Left ventricle myocardium superior (tissue), 1 donor: ENCODE measurements at regions not wholly inside any gene's neighbourhood (a gene's known extent, or its start where the extent isn't known, plus 50 kb on each side); places are given as distances from the start of the nearest gene placed in this dataset.

Experiments
- ATAC-seq: fragments of 200-7000 bp; cut with Tn5 transposase; one replicate; pipeline ENCODE4 v1.9.1; 2020; ENCODE audit warnings: mild to moderate bottlenecking, moderate library complexity
- DNase-seq: peaks from one replicate; pipeline ENCODE4 v3.0.0-alpha.2; 2020
- intact Hi-C: fragments of 100-400 bp; cut with micrococcal nuclease; formaldehyde crosslinking; loops from one replicate; pipeline ENCODE4 v1.11.0; 2022
- donor health status: DM: no; HTN: yes; CAD: no; lungs with severe emphysema.

DNA sequence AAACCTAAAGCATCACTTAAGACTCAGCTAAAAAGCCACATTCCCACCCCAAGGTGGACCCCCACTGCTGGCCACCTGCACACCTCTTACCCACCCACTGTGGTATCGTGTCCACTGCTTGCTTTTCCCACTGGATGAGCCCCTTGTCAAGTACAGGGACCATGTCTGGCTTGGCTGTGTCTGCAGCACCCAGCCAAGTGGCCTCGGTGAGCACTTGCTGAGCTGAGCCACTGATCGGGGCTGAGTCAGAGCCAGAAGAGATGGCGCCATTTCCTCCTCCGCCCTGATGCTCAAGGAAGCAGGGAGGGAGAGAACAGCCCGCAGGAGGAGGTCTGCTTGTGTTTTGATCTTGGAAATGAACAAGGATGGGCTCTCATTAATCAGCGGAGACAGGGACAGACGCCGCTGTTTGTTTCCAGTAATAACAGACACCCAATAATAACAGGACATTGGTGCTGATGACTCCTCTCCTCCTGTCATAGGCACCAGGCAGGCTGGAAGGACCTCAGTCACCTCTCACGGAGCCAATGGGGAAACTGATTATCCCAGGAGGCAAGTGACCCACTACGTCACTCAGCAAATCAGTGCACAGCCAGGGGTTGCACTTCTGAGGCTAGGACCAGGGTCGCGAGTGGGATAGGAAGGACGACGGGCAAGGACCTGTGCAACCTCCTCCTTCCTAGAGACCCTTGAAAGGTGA, 85.2 kb upstream of the RTL6 start:
- intact Hi-C loops = no loop called here
- no peak for ATAC-seq
- peak; percentile 19 for DNase-seq

DNA sequence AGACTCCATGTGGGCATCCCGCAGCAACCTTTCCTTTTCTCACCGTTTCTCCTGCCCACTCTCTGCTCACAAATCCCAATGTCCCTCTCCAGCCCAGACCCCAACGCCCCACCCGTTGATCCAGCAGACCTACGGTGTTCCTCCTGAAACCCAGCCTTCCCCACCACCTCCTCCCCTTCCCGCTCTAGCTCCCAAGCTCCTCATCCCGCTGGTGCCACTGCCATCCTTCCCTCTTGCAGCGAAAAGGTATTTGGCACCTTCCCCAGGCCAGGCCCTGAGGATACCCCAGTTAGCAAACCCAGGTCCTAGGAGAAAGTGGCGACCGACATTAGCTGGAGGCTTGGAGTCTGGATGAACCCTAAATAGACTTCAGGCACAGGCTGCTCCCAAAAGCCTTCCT, 84.0 kb upstream of the RTL6 start:
- DNase-seq (peak; percentile 8), ATAC-seq (no peak)
- intact Hi-C loops = no loop called here

DNA sequence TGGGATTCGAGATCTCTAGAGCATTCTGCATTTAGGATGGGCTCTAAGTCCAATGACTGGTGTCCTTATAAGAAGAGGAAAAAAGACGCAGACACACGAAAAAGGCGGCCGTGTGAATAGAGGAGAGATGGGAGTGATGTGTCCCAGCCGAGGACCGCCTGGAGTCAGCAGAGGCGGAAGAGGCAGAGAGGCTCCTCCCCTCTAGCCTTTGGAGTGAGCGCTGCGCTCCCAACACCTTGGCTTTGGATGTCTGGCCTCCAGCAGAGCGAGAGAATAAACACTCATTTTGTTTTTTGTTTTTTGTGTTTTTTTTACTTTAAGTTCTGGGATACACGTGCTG, 83.0 kb upstream of the RTL6 start:
- intact Hi-C loops = no loop called here
- DNase-seq = no peak
- ATAC-seq = no peak

DNA sequence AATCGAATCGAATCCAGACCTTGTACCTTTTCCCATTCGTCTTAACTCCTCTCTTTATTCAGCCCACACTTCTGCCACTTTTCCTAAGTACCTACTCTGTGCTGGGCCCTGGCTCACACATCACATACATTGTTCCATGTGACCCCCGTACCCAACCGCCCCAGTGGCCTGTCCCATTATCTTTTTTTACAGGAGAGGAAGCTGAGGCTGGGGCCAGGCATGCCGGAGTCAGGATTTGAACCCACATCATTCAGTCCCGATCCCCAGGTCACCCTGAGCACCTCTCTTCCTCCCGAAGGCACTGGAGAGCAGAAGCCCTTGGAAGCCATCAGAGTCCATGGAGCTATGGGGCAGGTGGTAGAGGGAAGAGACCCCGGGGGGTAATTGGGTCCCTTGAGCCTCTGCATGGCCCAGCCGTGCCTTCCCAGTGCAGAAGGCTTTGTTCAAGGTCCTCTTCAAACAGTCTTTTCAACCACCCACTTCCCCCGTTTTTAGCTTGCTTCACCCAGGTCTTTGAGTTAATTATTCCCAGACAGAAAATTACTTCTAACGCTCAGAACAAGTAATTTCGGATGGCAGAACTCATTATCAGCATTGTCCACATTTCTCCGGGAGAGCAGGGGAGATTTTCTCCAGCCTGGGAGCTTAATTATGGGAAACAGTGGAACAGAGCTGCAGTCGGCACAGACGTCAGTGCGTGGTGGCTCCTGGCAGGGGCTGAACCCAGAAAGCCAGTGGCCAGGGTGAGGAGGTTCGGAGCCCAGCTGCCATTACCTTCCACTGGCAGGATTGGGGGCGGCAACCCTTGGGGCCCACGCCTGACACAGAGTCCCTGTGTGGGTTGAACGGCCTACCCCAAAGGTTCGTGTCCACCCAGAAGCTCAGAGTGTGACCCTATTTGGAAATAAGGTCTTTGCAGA, 82.4 kb upstream of the RTL6 start:
- no peak for ATAC-seq
- peak; percentile 13 for DNase-seq
- intact Hi-C loops = no loop called here

DNA sequence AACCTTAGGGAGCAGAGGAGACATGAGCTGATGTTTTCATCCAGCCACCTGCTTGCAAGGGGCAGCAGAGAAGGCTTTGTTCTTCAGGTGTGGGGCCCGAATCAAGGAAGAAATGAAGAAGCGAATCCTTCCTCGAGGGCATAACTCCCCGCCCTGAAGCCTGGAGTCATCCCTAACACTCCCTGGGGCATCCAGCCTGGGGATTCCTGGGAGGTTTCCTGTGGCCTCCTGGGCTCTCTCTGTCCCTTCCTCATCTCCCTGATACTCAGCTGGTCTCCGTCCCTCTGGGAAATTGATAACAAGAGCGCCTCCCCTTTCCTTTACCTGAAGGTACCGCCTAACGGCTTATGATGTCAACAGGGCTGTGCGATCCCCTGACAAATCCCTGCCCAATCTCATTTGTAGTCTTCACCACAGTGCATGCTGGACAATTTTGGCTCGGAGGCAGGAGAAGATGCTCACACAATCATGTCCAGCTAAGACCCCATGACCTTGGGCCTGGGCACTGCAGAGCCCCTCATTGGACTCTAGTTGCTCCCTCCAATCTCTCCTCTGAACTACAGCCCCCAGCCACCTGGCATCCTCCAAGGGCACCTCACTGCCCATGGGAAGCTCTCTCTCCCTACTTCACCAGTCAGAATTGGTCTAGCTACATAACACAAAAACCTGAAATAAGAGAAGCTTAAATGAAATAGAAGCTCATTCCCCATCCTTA, 80.6 kb upstream of the RTL6 start:
- no peak for DNase-seq
- no peak for ATAC-seq
- intact Hi-C loops = no loop called here

DNA sequence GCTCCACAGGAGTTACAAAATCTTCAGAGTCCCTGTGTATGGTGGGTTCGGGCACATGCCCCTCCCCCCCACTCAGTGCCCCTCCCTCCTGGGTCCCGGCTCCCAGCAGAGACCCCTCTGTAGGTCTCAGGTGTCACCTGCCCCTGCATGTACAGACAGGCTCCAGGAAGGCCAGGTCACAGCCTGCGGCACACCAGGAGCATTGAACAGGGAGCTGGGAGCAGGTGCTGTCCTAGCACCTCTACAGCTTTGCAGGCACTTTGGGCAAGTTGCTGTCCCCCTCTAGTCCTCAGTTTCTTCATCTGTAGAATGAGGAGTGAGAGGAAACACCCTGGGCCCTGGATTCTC, 80.1 kb upstream of the RTL6 start:
- intact Hi-C loops = no loop called here
- DNase-seq (no peak), ATAC-seq (no peak)

DNA sequence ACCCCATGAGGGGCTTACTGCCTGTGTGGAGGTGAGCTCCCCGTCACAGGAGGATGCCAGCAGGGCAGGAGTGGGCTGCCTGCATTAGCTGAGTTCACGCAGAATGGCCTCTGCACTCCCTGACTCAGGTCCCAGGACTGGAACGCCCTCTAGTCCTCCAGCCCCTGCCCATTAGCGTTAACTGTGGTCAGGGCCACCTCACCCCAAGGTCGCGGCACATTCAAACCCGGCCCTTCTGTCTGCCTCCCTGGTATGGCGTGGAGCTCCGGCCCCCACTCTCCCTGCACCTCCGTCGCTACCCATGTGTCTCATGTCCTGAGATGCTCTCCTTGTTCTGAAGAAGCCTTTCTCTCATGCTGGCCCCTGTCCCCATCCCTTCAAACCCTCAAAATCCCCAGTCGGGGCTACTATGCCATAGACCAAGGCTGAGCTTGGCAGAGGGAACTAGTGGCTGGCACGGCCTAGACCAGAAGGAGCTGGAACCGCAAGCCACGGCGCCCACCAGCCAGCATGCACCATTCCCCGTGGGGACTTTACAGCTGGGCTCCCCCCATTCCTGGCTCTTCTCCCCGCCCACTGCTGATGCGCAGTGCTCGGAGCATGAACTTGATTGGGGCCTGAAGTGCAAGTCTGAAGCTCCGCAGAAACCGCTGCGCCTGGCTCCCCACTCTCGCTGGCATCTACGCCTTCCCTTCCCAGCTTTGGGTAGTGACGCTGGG, 79.5 kb upstream of the RTL6 start:
- intact Hi-C loops = no loop called here
- no peak for ATAC-seq
- peak; percentile 13 for DNase-seq

DNA sequence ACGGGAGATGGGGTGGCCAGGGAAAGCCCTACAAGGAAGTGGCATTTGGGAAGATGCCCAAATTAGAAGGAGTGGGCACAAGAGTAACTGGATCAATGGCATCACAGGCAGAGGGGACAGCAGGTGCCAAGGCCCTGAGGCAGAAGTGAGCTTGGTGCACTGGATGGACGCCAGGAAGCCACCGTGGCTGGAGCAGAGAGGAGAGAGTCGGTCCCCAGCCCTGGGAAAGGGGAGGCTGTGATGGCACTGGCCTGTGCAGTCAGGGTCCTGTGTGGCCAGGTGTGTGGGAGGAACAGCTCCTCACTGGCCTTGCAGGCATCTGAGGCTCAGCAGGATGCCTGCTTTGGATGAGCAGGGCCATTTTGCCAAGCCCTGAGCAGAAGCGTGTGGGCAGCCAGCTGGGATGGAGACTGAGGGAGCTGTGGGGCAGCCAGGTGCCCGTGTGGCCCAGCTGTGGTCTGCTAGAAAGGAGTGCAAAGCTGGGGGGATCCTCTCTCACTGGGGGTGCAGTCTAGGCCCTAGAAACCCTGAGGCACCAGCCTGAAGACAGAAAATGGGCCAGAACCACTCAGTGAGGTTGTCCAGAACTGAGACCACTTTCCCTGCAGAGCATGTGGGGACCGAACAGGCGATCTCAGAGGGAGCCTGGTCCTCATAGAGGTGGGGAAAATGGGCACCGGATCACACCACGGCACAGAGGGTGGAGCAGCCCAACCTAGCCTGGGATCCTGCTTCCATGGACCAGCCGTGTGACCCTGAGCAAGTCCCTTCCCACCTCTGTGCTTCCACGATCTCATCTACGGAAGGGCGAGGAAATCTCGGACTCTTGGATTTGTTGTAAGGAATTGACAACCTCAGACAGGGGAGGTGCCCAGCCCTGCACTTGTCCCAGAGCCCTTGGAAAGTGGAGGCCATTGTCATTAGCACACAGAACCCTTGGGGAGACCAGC, 78.6 kb upstream of the RTL6 start:
- ATAC-seq = no peak
- intact Hi-C loops = no loop called here
- no peak for DNase-seq

DNA sequence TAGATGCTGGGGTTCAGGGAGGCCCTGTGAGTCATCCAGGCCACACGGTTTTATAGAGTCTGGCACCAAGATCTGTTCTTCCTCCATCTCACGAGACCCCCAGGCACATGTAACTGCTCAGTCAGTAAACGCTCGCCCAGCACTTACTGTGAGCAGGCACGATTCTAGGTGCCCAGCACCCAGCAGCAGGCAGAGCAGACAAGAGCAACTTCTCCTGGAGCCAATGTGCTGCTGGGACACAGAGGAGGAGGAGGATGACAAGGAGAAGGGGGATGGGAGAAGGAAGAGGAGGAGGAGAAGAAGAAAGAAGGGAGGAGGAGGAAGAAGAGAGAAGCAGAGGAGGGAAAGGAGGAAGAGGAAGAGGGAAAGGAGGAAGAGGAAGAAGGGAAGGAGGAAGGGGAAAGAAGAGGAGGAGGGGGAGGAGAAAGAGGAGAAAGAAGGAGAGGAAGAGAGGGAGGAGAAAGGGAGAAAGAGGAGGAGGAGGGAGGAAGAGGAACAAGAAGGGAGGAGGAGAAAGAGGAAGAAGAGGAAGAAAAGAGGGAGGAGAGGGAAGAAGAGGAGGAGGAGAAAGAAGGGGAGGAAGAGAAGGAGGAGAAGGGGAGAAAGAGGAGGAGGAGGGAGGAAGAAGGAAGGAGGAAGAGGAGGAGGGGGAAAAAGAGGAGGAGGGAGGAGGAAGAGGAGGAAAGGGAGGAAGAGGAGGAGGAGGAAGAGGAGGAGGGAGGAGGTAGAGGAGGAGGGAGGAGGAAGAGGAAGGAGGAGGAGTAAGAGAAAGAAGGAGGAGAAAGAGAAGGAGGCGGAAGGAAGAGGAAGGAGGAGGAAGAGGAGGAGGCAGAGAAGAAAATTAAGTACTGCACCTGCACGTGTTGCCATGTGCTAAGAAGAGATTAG, 77.6 kb upstream of the RTL6 start:
- DNase-seq (no peak), ATAC-seq (no peak)
- intact Hi-C loops = no loop called here

DNA sequence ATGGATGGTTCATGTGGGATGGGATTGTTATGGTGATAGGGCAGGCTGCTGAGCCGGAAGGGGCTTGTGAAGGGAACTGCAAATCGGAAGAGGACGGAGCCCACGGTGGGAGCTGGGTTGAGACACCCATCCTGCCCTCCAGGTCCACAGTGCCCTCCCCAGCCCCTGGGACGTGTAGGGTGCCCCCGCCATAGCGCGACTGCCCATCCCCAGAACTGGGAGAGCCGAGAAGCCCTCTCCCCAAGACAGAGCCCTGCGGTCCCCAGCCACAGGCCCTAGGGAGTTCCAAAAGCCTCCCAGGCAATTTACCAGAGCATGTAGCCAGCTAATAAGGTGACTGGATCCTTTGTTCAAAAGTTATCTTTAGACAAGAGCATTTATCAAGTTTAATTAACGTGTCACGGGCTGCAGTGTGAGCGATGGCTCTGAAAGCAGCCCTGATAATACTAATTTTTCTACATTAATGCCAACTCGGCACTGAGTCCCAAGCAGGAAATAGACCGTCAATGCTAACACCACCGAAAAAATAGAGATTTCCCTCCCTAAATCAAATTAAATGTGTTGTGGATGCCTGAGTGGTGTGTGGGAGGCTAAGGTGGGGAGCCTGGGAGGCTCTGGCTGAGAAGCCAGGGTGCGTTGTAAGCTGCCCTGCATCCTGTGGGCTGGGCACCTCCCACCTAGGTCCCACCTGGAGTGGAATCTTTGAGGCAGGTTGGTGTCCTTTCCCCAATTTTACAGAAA, 76.8 kb upstream of the RTL6 start:
- intact Hi-C loops = no loop called here
- DNase-seq (no peak), ATAC-seq (peak; percentile 80)

DNA sequence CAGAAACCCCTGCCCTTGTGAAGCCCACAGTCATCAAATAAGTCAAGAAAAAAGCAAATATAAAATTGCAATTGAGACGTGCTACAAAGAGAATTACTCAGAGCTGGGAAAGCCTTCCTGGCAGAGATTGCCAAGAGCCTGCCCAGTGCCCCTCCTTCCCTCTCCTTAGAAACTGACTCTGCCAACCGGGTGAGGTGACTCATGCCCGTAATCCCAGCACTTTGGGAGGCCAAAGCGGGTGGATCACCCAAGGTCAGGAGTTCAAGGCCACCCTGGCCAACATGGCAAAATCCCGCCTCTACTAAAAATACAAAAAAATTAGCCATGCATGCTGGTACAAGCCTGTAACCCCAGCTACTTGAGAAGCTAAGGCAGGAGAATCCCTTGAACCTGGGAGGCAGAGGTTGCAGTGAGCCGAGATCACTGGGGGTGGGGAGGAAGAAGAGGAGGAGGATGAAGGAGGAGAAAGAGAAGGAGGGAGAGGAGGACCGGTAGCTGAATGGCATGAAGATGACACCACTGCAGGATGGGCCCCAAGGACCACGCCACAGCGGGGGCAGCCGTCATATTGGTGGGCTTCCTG, 76.1 kb upstream of the RTL6 start:
- intact Hi-C loops = no loop called here
- no peak for DNase-seq
- peak; percentile 79 for ATAC-seq

DNA sequence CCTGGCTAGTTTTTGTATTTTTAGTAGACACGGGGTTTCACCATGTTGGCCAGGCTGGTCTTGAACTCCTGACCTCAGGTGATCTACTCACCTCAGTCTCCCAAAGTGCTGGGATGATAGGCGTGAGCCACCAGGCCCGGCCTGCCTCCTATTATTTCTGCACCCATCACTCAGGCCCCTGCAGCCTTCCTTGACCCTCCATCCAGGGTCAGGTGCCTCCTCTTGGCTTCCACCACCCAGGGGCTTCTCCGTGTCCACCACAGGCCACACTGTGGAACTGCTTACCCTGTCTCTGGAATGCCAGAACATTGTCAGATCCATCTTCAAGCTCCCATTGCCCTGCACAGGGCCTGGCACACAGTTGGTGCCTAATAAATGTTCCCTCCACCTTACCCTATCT, 75.4 kb upstream of the RTL6 start:
- DNase-seq = no peak
- intact Hi-C loops = no loop called here
- no peak for ATAC-seq

DNA sequence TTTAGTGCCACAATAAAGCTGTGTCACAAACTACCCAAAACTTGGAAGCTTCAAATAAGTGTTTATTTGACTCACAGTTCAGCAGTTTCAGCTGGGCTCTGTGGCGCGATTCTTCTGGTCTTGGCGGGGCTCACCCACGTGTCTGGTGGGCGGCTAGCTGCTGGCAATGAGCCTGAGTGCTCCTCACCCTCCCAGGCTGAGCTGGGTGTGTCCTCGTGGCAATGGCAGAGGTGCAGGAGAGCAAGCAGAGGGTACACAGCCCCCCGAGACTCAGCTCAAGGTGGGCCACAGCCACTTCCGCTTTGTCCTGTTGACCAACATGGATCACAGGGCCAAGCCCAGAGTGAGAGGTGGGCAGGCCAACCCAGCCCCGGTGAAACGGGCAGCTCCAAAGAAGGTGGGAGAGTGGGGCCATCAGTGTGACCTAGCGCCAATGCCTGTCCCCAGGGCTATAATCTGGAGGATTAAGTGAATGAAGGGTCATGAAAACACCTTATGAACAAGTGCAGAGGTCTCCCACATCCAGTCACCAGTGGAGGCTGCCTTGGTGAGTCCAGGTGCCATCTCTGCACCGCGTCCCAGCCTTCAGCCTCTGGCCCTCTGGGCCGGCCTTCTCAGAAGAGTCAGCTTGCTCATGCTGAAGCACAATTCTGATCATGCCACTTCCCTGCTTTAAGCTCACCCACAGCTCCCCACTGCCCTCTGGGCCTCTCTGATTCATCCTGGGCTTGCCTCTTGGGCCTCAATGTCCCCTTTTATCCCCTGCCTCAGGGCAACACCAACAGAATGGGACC, 74.6 kb upstream of the RTL6 start:
- ATAC-seq (no peak), DNase-seq (no peak)
- intact Hi-C loops = no loop called here

DNA sequence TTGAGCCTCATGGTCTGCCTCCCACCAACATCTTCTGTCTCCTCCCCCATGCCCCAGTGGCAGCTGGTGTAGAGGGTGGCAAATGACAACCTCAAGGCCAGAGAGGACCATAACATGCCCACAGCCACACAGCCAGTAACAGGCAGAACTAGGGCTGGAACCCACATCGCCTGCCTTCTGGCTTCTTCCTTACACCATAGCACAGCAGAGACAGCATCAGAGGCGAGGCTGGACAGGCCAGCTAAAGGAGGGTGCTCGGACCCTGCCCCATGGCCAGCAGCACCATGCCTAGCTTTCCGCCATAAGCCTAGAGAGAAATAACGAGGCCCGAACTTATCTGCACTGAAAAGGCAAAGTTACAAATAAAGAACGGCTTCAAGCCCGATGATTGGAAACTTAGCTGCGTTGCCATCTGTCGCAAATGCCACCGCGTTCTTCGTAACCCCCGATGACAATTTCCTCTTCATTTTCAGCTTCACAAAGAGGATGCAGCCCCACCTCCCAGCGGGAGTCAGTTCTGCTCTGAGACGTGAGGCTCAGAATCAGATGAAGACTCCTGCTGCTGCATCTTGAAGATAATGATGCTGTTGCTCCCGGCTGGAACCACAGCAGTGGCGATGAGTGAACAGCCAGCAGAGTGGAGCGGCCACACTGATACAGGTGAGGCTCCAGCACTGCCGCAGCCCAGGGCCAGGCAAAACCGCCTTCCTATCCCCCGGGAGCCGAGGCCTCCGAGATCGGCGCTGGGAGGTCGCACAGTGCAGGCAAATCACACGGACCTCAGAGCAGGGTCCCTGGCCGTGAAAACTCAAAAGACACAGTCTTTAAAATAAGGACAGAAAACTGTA, 73.8 kb upstream of the RTL6 start:
- DNase-seq (no peak), ATAC-seq (no peak)
- intact Hi-C loops = no loop called here
